GM21737 (cell line): ENCODE measurements at regions not wholly inside any gene's neighbourhood (a gene's known extent, or its start where the extent isn't known, plus 50 kb on each side); places are given as distances from the start of the nearest gene placed in this dataset.

Experiments
- ATAC-seq: cut with Tn5 transposase; IDR thresholded peaks from one replicate; pipeline ENCODE4 v1.9.1; 2021; ENCODE audit warnings: mild to moderate bottlenecking, moderate library complexity; ENCODE audit not compliant: unreplicated experiment

DNA sequence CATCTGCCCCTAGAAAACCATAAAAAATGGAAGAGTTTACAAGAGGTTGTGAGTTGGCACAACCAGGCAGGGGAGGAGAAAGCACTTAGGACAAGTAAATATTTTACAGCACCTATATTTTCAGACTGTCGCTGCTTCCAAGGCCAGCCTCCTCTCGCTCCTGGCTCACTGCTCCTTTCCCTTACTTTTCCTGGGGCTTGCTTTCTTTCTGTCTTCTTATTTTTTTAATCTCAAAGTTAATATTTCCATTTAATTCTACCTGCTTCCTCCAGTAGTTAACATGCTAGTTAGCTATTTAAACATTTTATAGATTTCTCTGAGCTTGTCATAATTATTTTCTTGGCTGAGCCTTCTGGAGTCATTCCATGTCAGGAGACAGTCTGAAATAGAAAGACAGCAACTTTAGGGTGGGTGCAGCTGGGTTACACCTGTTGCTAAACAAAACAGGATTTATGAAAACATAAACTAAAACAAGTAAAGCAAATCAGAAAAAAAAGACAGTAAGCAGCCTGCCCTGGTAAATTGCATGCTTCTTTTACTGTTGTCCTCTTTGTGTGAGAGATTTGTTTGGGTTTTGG, 330.1 kb downstream of the DLEU7 start:
- no peak for ATAC-seq

DNA sequence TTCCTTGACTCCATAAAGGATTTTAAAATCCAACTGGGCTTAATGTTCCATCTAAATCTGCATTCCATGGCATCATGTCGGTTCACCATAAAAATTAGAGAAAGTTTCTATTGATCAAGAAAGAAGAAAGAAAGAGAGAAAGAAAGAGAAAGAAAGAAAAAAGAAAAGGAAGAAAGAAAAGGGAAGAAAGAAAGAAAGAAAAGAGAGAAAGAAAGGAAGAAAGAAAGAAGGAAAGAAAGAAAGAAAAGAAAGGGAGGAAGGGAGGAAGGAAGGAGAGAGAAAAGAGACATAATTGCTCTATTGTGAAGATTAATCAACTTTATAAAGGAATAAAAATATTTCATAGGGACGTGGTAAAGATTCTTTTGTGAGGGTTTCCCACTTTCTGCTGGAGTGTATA, 329.2 kb downstream of the DLEU7 start:
- ATAC-seq, result no peak

DNA sequence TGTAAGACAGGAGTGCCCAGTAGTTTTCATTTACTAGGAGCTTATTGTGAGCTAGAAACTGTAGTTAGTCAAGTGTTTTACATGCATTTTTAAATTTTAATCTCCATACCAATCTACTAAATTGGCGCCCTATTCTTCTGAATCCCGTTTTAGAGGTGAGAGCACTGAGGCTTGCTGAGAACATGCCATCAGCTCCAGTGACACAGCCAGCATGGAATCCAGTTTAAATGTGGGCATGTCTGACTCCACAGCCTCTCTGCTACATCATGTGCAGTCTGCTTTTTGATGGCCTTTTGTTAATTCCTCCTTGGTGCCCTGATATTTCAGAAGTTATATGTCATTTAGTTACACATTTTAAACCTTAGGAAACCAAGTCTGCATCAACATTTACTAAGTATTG, 325.4 kb downstream of the DLEU7 start:
- no peak for ATAC-seq

GRCh38 chr13:50518781-50519201, 324.7 kb downstream of the DLEU7 start:
- ATAC-seq, result no peak

DNA sequence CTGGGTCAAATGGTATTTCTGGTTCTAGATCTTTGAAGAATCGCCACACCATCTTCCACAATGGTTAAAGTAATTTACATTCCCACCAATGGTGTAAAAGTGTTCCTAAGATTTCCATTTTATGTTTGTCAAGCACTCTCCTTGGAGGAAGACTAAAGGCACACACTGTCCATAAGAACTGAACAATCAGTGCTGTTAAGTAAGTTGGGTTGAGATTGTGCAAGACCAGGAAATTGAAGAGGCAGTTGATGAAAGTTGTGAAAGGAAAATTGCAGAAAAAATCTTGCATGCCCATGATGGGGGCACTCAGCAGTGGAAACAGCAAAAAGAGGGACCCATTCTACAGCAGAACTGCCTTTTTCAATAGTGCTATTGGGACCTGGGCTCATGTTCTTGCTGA, 323.6 kb downstream of the DLEU7 start:
- no peak for ATAC-seq

DNA sequence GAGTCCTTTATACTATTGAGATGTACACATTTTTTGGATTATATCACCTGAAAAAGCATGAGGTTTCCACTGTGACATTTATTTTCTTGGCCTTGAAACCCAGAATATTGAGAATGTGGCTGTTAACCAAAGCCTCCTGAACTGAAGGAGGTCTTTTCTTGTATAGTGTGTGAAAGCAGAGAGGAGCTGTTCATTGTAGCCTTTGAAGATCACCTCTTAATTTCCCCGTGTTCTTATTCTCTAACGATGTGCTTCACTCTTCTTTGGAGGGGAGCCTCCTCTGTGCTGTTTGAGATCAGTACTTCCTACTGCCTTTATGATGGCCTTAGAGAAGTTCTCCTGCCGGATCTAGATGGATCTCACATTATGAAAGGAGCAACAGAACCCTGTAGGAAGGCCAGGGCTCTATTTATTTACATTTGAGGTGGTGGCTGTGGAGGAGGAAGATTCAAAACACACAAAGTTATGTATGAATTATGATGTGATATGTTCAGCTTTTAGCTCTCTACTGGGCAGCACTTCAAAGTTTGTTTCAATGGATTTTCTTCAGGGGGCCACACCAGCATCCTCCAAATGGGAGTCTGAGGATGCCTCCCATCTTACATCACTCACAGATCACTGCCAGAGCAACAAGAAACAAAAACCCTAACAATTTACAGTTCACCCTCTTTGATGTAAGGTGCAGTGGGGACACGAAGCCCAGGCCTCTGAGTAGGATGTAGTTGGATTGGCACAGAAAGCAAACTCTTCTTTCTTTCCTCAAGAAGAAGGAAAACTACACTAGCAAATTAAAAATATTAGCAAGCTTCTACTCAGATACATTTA, 322.3 kb downstream of the DLEU7 start:
- ATAC-seq, result no peak

GRCh38 chr13:50521831-50522149, 321.7 kb downstream of the DLEU7 start:
- ATAC-seq, result no peak

GRCh38 chr13:50522506-50522905, 321.0 kb downstream of the DLEU7 start:
- no peak for ATAC-seq

DNA sequence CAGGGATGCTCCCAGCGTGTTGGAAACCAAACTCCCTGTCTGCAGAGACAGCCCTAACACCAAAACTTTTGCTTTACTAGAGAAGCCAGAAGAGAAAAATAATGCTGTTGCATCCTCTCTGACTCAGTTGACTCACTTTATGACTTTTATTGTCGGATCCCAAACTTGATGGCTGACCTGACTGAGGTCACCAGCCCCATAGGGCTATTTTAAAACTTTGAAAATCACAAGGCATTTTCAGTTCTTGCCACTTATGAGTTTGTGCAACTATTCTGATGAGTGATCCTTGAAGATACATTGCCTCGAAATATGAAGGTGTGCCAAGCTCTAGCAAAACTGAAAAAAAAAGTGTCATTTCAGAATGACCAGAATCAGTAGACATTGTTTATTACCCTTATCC, 320.2 kb downstream of the DLEU7 start:
- no peak for ATAC-seq

GRCh38 chr13:50524560-50524959, 318.9 kb downstream of the DLEU7 start:
- ATAC-seq, result no peak

DNA sequence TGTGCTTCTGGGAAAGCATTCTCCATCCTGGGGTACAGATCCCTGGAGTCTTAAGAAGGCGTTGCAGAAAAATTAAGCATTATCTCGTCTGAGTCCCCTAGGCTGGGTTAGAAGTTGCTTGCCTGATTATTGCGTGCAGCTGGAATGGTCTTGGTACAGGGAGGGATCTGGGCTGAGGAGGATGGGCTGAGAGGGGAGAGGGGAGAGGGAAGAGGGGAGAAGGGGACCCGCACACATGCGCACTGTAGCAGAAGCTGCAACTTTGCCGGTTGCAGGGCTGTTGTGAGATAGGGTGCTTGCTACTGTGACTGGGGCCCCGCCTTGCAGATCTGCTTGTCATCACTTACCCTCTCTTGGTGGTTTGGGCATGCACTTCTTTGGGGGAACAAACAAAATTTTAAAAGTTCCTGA, 316.8 kb downstream of the DLEU7 start:
- no peak for ATAC-seq

DNA sequence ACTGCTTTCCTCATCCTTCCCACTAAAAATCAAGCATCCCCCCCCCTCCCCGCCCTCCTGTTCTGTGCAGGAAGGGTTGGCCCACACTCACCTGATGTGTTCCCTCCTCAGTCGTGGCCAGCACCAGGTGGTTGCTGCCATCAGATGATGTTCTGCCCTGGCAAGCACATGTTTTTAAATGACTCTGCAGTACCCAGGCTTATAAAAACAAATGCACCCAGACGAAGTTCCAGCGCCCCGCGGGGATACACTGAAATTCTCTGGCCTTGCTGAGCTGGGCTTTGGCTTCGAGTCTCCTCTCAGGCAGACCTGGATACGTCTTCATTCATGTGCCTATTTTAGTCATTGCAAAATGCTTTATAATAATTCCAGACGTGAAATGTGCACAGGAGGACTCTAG, 316.3 kb downstream of the DLEU7 start:
- ATAC-seq, result no peak

DNA sequence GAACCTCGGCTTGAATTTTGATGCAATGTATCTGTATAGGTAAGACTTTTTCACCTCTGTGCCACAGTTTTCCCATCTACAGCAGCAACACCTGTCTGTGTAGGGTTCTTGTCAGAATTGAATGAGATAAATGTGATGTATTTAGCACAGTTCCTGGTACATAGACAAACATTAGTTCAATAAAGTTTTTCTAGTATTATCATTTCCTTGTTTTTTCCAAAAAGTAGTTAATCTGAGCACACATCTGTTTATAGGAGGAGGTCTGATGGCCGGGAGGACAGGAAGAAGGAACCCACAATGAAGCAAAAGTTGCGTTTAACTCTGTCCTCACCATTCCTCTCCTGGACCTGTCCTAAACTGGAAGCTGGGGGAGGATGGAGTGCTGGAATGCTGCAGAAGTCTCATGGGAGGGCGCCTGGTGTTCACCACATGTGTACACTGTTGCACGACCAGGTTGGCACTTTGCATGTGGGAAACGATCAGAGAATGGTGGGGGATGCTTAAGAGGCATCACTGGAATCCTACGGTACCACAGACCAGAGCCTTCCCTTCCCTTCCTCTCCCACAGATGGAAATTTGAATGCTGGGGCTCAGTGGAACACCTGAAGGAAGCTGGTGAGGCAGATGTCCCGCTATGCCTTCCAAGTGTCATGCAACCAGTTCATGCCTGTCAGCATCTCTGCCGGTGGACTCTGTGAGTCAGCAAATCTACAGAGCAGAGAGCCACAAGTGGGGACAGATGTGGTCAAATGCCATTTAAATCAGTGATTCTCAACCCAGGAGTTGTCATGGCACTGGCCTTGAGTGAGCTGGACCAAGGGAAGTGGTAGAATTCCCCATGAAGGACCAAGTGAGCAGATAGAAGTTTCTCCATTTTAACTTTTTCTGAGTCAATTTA, 315.6 kb downstream of the DLEU7 start:
- ATAC-seq, result no peak

DNA sequence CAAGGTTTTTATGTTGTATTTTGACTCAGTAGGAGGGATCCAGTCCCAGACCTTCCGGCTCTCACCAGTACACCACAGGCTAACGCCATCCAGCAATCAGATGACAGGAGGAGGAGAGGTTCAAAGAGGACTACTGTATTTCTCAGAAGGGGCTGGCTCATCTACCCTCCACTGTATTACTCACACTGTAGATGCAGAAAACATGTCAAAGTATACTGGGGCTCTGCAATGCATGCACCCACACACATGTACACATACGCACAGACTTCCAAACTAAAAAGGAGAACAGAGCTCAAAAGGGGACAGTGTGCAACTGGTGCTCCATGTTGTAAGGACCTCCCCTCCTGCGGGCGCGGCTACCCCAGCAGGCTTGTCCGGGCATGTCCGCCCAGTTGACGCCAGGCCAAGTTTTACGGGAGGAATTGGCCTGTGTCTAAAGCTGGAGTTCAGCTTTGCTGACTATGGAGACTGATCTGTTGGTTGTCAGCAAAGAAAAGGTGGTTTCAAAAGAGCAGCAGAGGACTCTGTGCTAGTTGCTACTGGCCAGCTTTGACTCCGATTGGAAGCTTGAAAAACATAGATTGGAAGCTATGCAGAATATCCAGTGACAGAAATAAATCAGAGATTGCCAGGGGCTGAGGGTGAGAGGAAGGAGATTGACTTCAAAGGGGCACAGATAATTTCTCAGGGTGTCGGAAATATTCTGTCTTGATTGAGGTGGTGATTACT, 314.2 kb downstream of the DLEU7 start:
- no peak for ATAC-seq

DNA sequence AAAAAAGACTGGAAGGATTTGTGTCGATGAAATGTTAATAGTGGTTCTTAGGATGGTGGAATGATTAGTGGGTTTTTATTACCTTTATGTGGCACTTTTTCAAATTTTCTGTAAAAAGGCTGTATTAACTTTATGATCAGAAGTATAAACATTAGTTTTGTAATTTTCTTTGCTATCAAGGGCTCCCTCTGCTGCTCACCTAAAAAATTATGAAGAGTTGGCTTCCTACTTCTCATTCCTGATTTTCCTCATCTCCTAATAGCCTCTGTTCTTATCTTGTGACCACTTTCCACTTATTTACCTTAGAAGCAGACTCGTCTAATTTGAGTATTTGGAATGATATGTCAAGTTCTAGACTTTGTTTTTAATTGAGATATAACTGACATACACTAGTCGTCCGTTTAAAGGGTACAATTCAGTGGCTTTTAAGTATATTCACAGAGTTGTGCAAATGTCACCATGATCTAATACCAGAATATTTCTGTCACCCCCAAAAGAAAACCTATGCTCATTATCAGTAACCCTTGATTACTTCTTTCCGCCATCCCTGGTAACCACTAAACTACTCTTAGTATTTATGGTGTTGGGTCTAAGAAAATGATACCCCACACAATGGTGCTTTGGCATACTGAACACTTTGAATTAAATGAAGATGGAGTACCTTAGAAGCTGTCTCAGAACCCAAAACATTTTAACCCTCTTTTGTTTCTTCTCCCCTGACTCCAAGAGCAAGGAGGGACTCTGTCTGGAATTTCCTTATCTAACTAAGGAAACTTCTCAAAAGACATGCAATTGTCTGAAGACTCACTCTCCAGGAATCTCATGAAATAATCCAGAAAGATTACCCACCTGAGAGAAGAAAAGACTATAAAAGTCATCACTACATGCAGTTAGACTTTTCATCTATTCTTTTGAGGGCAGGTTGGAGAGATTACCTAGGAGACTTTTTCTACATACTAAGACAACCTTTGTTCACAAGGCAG, 311.3 kb downstream of the DLEU7 start:
- no peak for ATAC-seq

DNA sequence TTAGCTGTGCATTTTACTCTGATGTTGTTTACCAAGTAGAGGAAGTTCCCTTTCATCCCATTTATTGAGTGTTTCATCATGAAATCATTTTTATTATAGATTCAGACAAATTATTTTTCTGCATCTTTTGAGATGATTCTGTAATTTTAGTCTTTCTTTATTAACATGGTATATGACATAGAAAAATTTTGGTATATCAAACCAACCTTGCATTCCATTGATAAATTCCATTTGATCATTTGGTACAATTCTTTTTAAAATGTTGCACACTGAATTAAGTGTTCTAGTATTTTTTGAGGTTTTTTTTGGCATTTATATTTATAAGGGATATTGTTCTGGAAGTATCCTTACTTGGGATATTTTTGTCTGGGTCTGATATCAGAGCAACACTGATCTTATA, 308.4 kb downstream of the DLEU7 start:
- no peak for ATAC-seq

GRCh38 chr13:50537029-50537428, 306.5 kb downstream of the DLEU7 start:
- no peak for ATAC-seq

DNA sequence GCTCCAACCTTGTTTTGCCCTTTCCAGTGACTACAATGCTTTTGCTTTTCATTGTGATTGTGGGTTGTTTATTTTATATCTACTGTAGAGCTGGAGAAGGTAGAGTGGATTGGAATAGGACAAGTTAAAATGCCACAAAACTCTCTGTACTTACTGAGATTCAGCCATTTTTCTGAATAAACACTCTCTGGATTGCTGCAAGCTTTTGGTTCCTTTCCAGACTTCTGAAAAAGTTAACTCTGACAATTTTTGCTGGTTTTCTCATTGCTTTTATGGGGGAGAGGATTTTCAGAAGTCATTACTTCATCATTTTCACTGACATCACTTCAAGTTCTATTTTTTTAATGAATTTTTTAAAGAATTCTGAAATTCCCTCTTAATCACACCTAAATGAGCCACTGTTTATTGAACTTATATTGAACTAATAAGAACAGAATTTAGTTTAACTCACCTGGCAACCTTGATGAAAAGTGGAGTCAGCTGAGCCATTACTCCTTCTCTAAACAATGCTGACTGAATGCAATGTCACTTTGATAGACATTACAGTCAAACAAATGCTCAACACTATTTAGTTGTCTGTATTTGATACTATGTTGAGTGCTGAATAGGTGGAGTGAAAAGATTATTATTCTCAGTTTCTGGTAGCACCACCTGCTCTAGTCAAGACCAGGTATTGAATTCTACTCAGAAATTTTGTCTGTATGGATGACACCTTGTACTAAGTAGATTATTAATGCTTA, 303.5 kb downstream of the DLEU7 start:
- no peak for ATAC-seq

DNA sequence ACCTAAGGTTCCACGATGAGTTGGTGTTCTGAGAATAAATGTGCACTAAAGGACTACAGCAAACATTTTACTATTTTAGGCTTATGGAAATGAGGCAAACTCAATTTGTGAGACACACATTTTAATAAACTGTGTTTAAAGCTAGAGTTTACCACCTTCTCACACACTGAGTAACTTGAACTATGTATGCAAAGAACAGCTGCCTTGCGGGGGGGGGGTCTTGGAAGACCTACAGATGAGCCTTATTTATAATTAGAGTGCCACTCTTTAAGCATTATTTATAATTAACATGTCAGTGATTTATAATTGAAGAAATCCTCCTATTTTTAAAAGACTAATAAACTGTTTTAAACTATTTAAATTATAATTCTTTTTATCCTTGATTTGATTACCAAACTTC, 300.4 kb downstream of the DLEU7 start:
- no peak for ATAC-seq
